Activated naive CD8-positive, alpha-beta T cell treated with anti-CD3 and anti-CD28 coated beads, Interleukin-2, amount 50 U/mL, for 24 hours (primary cell): ENCODE measurements at regions not wholly inside any gene's neighbourhood (a gene's known extent, or its start where the extent isn't known, plus 50 kb on each side); places are given as distances from the start of the nearest gene placed in this dataset.

ENCODE experiments used
- ATAC-seq: fragments of 150-1000 bp; cut with Tn5 transposase; one replicate; pipeline ENCODE4 v1.10.0; 2021
- DNase-seq: peaks from one replicate; pipeline ENCODE4 v3.0.0; 2021
- H3K27ac Mint-ChIP-seq: one replicate; pipeline ENCODE4 v1.8.0; 2021; ENCODE audit warnings: mild to moderate bottlenecking, mixed read lengths
- H3K27me3 Mint-ChIP-seq: one replicate; pipeline ENCODE4 v1.8.0; 2021; ENCODE audit warnings: mixed read lengths
- H3K36me3 Mint-ChIP-seq: one replicate; pipeline ENCODE4 v1.8.0; 2021; ENCODE audit warnings: low read depth, mixed read lengths
- H3K4me1 Mint-ChIP-seq: one replicate; pipeline ENCODE4 v1.8.0; 2021; ENCODE audit warnings: mixed read lengths
- H3K4me3 Mint-ChIP-seq: one replicate; pipeline ENCODE4 v1.8.0; 2021; ENCODE audit warnings: mild to moderate bottlenecking, moderate library complexity, mixed read lengths
- H3K9me3 Mint-ChIP-seq: one replicate; pipeline ENCODE4 v1.8.0; 2021; ENCODE audit warnings: mixed read lengths

GRCh38 chr10:21308946-21309345 lies 216.5 kb downstream of the SKIDA1 start:
- no peaks in the 10 kb centered on the region for H3K9me3 Mint-ChIP-seq
- DNase-seq (no peak), ATAC-seq (no peak)
- H3K27ac Mint-ChIP-seq, result no peak overlapping the region
- peaks cover 3% of the 10 kb centered on the region for H3K27me3 Mint-ChIP-seq
- H3K36me3 Mint-ChIP-seq, result no peaks in the 10 kb centered on the region
- H3K4me3 Mint-ChIP-seq, result no peak overlapping the region
- H3K4me1 Mint-ChIP-seq, result no peaks in the 10 kb centered on the region

GRCh38 chr10:21308018-21308417 lies 217.5 kb downstream of the SKIDA1 start:
- ATAC-seq (no peak), DNase-seq (no peak)
- Mint-ChIP-seq H3K4me3 (no peak overlapping the region), H3K27me3 (peaks cover 3% of the 10 kb centered on the region), H3K36me3 (no peaks in the 10 kb centered on the region), H3K9me3 (no peaks in the 10 kb centered on the region), H3K27ac (no peak overlapping the region), H3K4me1 (no peaks in the 10 kb centered on the region)

GRCh38 chr10:21304608-21305007 lies 220.9 kb downstream of the SKIDA1 start:
- H3K4me1 Mint-ChIP-seq, result no peaks in the 10 kb centered on the region
- H3K4me3 Mint-ChIP-seq, result no peak overlapping the region
- ATAC-seq (no peak), DNase-seq (no peak)
- H3K27me3 Mint-ChIP-seq, result no peaks in the 10 kb centered on the region
- H3K36me3 Mint-ChIP-seq, result no peaks in the 10 kb centered on the region
- H3K27ac Mint-ChIP-seq, result no peak overlapping the region
- no peaks in the 10 kb centered on the region for H3K9me3 Mint-ChIP-seq

- ATAC-seq, result no peak
- Mint-ChIP-seq H3K4me1 (no peaks in the 10 kb centered on the region), H3K9me3 (no peaks in the 10 kb centered on the region), H3K36me3 (no peaks in the 10 kb centered on the region), H3K27ac (no peak overlapping the region), H3K4me3 (no peak overlapping the region), H3K27me3 (no peaks in the 10 kb centered on the region)
- DNase-seq, result no peak
Observed at GRCh38 chr10:21304198-21304597, 221.3 kb downstream of the SKIDA1 start.

- H3K36me3 Mint-ChIP-seq, result no peaks in the 10 kb centered on the region
- H3K4me1 Mint-ChIP-seq, result no peaks in the 10 kb centered on the region
- no peak overlapping the region for H3K4me3 Mint-ChIP-seq
- H3K27me3 Mint-ChIP-seq, result peaks cover 5% of the 10 kb centered on the region
- H3K9me3 Mint-ChIP-seq, result no peaks in the 10 kb centered on the region
- DNase-seq (no peak), ATAC-seq (no peak)
- no peak overlapping the region for H3K27ac Mint-ChIP-seq
Observed at GRCh38 chr10:21300551-21300950, 224.9 kb downstream of the SKIDA1 start.

- Mint-ChIP-seq H3K36me3 (no peaks in the 10 kb centered on the region), H3K9me3 (no peaks in the 10 kb centered on the region), H3K27me3 (peaks cover 8% of the 10 kb centered on the region), H3K27ac (no peak overlapping the region), H3K4me3 (no peak overlapping the region), H3K4me1 (no peaks in the 10 kb centered on the region)
- no peak for DNase-seq
- no peak for ATAC-seq
Observed at GRCh38 chr10:21299330-21299729, 226.2 kb downstream of the SKIDA1 start.

GRCh38 chr10:21298701-21299100 lies 226.8 kb downstream of the SKIDA1 start:
- no peak for DNase-seq
- no peak overlapping the region for H3K27ac Mint-ChIP-seq
- H3K9me3 Mint-ChIP-seq, result no peaks in the 10 kb centered on the region
- ATAC-seq, result no peak
- no peaks in the 10 kb centered on the region for H3K36me3 Mint-ChIP-seq
- no peak overlapping the region for H3K4me3 Mint-ChIP-seq
- peaks cover 10% of the 10 kb centered on the region for H3K27me3 Mint-ChIP-seq
- H3K4me1 Mint-ChIP-seq, result no peaks in the 10 kb centered on the region

- Mint-ChIP-seq H3K4me3 (no peak overlapping the region), H3K9me3 (no peaks in the 10 kb centered on the region), H3K36me3 (no peaks in the 10 kb centered on the region), H3K27ac (no peak overlapping the region), H3K27me3 (peaks cover 19% of the 10 kb centered on the region), H3K4me1 (no peaks in the 10 kb centered on the region)
- ATAC-seq (no peak), DNase-seq (no peak)
Observed at GRCh38 chr10:21297603-21298383, 227.7 kb downstream of the SKIDA1 start.

- DNase-seq (no peak), ATAC-seq (no peak)
- Mint-ChIP-seq H3K4me3 (no peak overlapping the region), H3K27ac (no peak overlapping the region), H3K27me3 (peaks cover 23% of the 10 kb centered on the region), H3K4me1 (no peaks in the 10 kb centered on the region), H3K9me3 (no peaks in the 10 kb centered on the region), H3K36me3 (no peaks in the 10 kb centered on the region)
Observed at GRCh38 chr10:21296575-21297355, 228.7 kb downstream of the SKIDA1 start.

- H3K4me1 Mint-ChIP-seq, result no peaks in the 10 kb centered on the region
- no peak overlapping the region for H3K27ac Mint-ChIP-seq
- ATAC-seq (no peak), DNase-seq (no peak)
- H3K4me3 Mint-ChIP-seq, result no peak overlapping the region
- H3K36me3 Mint-ChIP-seq, result no peaks in the 10 kb centered on the region
- peaks cover 23% of the 10 kb centered on the region for H3K27me3 Mint-ChIP-seq
- no peaks in the 10 kb centered on the region for H3K9me3 Mint-ChIP-seq
Observed at GRCh38 chr10:21293518-21294356, 231.7 kb downstream of the SKIDA1 start.

- no peaks in the 10 kb centered on the region for H3K4me1 Mint-ChIP-seq
- H3K27me3 Mint-ChIP-seq, result peaks cover 23% of the 10 kb centered on the region
- no peak overlapping the region for H3K27ac Mint-ChIP-seq
- no peaks in the 10 kb centered on the region for H3K9me3 Mint-ChIP-seq
- no peaks in the 10 kb centered on the region for H3K36me3 Mint-ChIP-seq
- DNase-seq (no peak), ATAC-seq (no peak)
- H3K4me3 Mint-ChIP-seq, result no peak overlapping the region
Observed at GRCh38 chr10:21292763-21293517, 232.5 kb downstream of the SKIDA1 start.

GRCh38 chr10:21290499-21291160 lies 234.9 kb downstream of the SKIDA1 start:
- no peaks in the 10 kb centered on the region for H3K4me1 Mint-ChIP-seq
- peaks cover 17% of the 10 kb centered on the region for H3K27me3 Mint-ChIP-seq
- no peak overlapping the region for H3K27ac Mint-ChIP-seq
- no peaks in the 10 kb centered on the region for H3K36me3 Mint-ChIP-seq
- no peaks in the 10 kb centered on the region for H3K9me3 Mint-ChIP-seq
- DNase-seq (no peak), ATAC-seq (no peak)
- H3K4me3 Mint-ChIP-seq, result no peak overlapping the region

- Mint-ChIP-seq H3K27ac (no peak overlapping the region), H3K27me3 (peaks cover 20% of the 10 kb centered on the region), H3K9me3 (no peaks in the 10 kb centered on the region), H3K36me3 (no peaks in the 10 kb centered on the region), H3K4me3 (no peak overlapping the region), H3K4me1 (no peaks in the 10 kb centered on the region)
- ATAC-seq (no peak), DNase-seq (no peak)
Observed at GRCh38 chr10:21289961-21290360, 235.5 kb downstream of the SKIDA1 start.

- H3K4me1 Mint-ChIP-seq, result no peaks in the 10 kb centered on the region
- H3K27me3 Mint-ChIP-seq, result peaks cover 17% of the 10 kb centered on the region
- ATAC-seq (no peak), DNase-seq (no peak)
- no peak overlapping the region for H3K27ac Mint-ChIP-seq
- H3K36me3 Mint-ChIP-seq, result no peaks in the 10 kb centered on the region
- H3K4me3 Mint-ChIP-seq, result no peak overlapping the region
- no peaks in the 10 kb centered on the region for H3K9me3 Mint-ChIP-seq
Observed at GRCh38 chr10:21289271-21289670, 236.2 kb downstream of the SKIDA1 start.
